ENCODE measurements at regions not wholly inside any gene's neighbourhood (a gene's known extent, or its start where the extent isn't known, plus 50 kb on each side); places are given as distances from the start of the nearest gene placed in this dataset.

DNA sequence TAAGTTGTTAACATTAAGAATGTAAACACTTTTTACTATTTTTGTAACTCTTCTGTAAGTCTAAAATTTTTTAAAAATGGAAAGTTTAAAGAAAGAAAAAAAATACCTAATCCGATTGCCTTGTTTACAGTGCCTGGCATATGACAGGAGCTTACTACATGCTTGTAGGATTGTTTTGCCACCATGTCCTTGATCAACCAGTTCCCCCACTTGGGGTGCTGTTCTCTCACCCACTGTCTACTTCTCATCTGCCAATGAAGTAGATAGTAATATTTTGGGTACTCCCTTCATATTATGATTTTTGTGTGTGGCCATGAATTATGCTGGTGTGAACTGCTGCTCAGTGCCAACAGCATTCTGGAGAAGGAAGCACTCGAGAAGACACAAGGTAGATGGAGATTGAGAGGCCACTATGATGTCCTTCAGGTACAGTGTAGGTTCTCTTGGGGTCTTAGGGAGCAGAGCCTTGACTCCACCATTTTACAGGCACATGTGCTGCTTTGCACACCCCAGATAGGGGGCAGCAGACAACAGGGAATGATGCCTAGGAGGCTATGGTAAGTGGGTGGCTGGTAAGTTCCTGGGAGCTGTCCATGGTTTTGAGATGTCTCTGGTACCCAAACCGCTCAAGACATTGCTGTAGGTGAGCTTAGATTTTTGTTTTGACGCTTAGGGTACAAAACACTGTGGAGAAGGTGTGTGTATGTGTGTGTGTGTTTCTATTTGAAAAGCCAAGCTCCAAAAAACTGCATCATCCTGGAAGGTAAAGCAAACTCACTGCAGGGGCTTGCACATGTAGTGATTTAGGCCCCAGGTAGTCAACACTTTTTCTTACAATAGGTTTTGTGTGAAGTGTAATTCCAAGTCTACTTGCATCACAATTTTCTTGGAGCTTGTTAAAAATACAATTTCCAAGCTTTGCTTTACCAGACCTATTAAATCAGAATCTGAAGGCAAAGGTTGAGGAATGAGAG lies 494.5 kb upstream of the LARGE1 start (continued):
- TF ChIP-seq MXD4 (CRISPR knock-in tag; IDR thresholded peaks at IDR 0.05) (peak; percentile 49; the same call in 1 of the 2 replicates), SAP130 (CRISPR knock-in tag; IDR thresholded peaks at IDR 0.05; ENCODE audit: low read depth) (peak; percentile 73), USF2 (IDR thresholded peaks at IDR 0.05; ENCODE audit: low read depth, low read length) (no peak), USF2 (CRISPR knock-in tag; IDR thresholded peaks at IDR 0.05; ENCODE audit: borderline replicate concordance) (no peak), BORCS8-MEF2B (CRISPR knock-in tag; IDR thresholded peaks at IDR 0.05) (peak; percentile 92), ZBTB7A (CRISPR knock-in tag; IDR thresholded peaks at IDR 0.05) (no peak), ZNF598 (CRISPR knock-in tag; IDR thresholded peaks at IDR 0.05; ENCODE audit: borderline replicate concordance) (no peak), CHD2 (IDR thresholded peaks at IDR 0.05; ENCODE audit: low read depth, low read length) (no peak), RAD21 (CRISPR knock-in tag; IDR thresholded peaks at IDR 0.05) (peak; percentile 89), ZBTB20 (CRISPR knock-in tag; IDR thresholded peaks at IDR 0.05; ENCODE audit: borderline replicate concordance, low read depth) (peak; percentile 77; the same call in 1 of the 2 replicates), ZSCAN22 (CRISPR knock-in tag; IDR thresholded peaks at IDR 0.05) (no peak), MTA1 (CRISPR knock-in tag; IDR thresholded peaks at IDR 0.05; ENCODE audit: borderline replicate concordance) (no peak), ZNF83 (CRISPR knock-in tag; IDR thresholded peaks at IDR 0.05; ENCODE audit: borderline replicate concordance) (no peak), MEF2D (CRISPR knock-in tag; IDR thresholded peaks at IDR 0.05) (peak; percentile 78), ZNF512 (CRISPR knock-in tag; IDR thresholded peaks at IDR 0.05) (no peak), CSRNP2 (CRISPR knock-in tag; conservative IDR thresholded peaks at IDR 0.05; ENCODE audit: low read depth) (no peak), ZNF350 (CRISPR knock-in tag; IDR thresholded peaks at IDR 0.05; ENCODE audit: borderline replicate concordance, low read depth) (no peak), MZF1 (CRISPR knock-in tag; IDR thresholded peaks at IDR 0.05; ENCODE audit: borderline replicate concordance) (no peak)
- TF ChIP-seq, protein P1, sequence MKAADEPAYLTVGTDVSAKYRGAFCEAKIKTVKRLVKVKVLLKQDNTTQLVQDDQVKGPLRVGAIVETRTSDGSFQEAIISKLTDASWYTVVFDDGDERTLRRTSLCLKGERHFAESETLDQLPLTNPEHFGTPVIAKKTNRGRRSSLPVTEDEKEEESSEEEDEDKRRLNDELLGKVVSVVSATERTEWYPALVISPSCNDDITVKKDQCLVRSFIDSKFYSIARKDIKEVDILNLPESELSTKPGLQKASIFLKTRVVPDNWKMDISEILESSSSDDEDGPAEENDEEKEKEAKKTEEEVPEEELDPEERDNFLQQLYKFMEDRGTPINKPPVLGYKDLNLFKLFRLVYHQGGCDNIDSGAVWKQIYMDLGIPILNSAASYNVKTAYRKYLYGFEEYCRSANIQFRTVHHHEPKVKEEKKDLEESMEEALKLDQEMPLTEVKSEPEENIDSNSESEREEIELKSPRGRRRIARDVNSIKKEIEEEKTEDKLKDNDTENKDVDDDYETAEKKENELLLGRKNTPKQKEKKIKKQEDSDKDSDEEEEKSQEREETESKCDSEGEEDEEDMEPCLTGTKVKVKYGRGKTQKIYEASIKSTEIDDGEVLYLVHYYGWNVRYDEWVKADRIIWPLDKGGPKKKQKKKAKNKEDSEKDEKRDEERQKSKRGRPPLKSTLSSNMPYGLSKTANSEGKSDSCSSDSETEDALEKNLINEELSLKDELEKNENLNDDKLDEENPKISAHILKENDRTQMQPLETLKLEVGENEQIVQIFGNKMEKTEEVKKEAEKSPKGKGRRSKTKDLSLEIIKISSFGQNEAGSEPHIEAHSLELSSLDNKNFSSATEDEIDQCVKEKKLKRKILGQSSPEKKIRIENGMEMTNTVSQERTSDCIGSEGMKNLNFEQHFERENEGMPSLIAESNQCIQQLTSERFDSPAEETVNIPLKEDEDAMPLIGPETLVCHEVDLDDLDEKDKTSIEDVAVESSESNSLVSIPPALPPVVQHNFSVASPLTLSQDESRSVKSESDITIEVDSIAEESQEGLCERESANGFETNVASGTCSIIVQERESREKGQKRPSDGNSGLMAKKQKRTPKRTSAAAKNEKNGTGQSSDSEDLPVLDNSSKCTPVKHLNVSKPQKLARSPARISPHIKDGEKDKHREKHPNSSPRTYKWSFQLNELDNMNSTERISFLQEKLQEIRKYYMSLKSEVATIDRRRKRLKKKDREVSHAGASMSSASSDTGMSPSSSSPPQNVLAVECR (CRISPR knock-in tag; IDR thresholded peaks at IDR 0.05; ENCODE audit: borderline replicate concordance) = peak; percentile 16; the same call in 1 of the 2 replicates

All from HepG2 (cell line).